GM18511 (cell line): ENCODE measurements at regions not wholly inside any gene's neighbourhood (a gene's known extent, or its start where the extent isn't known, plus 50 kb on each side); places are given as distances from the start of the nearest gene placed in this dataset.

Experiments used
- ATAC-seq: cut with Tn5 transposase; IDR thresholded peaks from one replicate; pipeline ENCODE4 v1.9.1; 2021; ENCODE audit warnings: mild to moderate bottlenecking, moderate library complexity; ENCODE audit not compliant: unreplicated experiment

DNA sequence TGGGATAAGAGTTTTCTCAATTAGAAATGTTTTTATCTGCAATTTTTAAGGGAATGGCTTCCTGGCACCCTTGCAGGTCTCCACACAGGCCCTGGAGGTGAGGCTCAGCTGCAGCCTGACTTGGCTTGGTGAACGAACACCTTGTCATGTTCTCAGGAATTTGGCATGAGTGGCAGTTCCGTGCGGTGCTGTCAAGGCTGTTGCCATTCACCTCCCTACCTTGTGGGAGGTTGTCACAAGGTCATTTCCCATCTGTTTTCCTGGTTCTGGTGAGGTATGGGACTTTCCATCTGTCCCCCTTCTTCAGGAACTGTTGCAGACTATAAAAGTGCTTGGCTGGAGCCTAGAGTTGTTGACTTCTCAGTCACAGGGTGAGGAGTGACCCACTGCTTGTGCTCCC lies 82.9 kb downstream of the ELOVL4 start:
- no peak for ATAC-seq

DNA sequence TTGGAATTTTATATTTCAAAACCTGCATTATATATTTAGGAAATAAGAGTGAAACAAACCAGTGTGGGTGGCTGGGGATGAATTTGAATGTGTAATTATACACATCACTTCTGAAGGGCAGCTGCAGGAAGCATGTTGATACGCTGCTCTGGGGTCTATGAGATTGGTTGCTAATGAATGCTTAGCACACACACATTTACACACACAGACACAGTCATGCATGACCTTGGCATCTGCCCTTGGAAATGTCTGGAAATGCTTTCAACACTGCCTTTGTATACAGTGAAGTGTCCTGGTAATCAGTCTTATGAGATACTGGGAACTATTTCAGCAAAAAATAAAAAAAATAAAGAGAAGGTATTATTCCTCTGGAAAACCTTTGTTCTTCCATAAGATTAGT lies 83.4 kb downstream of the ELOVL4 start:
- ATAC-seq: no peak

DNA sequence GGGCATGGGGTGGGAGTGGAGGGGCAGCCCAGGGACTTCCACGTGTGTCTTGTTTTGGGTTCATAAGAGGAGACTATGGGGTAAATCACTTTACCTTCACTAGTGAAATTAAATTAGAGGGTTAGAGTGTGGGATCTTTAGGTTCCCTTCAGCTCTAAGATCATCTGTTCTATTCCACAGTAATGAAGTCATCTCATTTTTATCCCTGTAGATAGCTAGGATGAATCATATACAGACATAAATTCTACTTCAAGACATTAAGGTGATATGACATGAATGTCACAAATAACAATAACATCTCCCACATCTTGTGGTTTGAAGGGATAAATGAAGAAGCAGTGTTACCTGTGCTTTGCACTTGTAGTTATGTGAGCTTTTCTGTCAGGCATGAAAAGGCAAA lies 83.8 kb downstream of the ELOVL4 start:
- ATAC-seq: no peak

DNA sequence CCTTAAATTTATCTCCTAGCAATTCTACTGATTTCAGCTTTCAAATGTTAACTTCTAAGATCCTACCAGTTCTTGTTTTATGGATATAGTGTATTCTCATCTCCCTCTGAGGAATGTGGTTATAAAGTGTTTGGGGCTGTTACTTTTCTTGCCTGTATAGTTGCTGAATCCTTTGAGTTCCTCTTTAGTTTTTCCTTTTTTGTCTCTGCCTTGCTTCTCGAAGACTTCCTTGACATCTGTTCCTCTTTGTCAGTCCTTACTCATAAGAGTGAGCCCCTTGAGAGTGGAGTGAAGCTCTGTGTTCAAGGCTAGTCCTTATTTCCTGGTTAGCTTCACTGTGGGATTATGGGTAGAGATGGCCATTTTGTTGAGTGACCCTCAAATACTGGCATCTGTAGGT lies 84.6 kb downstream of the ELOVL4 start:
- ATAC-seq: no peak

DNA sequence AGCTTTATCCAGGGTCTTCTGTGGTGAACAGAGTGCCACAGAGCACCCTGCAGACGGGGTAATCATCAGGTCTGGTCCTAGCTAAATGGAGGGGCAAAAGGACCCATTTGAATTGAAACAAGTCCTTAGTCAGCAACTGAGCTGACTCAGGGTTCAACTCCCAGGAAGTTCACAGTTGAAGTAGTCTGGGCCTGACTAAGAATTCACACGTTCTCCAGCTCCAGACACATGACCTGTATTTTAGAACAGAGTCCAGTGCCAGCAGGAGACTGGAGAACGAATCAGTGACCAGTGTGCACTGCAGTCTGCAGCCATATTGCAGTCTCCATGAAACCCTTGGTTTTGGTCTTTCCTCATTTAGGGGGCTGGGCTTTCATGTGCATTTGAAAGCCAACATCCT lies 85.2 kb downstream of the ELOVL4 start:
- ATAC-seq: no peak

DNA sequence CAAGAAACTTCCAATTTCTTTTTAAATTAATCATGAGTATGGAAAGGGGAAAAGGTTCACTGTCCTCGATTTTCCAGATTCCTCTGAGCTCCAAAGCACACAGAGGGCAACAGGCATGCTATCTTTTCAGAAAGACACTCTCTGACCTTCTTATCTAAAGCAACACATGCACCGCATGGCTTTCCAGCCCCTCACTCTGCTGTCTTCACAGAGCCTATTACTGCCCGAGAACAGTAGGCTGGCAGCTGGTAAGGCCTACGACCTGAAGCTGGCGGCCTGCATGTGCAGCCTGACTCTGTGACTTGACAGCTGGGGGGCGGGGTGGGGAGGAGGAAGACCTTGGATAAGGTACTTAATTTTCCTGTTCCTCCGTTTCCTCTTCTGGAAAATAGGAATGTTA lies 86.3 kb downstream of the ELOVL4 start:
- ATAC-seq: no peak

DNA sequence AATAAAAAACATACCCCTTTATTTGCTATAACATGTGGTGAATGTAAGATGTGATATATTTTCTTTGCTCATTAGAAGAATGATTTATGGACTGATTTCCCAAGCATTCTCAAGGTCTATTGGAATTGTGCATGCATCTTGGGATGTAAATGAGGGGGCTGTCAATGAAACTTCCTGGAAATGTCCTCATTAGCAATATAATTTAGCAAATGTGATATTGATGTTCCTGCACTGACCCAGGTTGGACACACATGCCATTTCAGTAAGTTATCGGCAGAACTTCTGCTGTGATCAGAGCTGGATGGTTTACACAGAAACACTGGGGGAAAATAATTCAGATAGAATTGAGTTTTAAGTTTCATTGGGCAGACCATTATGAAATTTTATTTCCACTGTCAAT lies 99.9 kb downstream of the ELOVL4 start:
- no peak for ATAC-seq

DNA sequence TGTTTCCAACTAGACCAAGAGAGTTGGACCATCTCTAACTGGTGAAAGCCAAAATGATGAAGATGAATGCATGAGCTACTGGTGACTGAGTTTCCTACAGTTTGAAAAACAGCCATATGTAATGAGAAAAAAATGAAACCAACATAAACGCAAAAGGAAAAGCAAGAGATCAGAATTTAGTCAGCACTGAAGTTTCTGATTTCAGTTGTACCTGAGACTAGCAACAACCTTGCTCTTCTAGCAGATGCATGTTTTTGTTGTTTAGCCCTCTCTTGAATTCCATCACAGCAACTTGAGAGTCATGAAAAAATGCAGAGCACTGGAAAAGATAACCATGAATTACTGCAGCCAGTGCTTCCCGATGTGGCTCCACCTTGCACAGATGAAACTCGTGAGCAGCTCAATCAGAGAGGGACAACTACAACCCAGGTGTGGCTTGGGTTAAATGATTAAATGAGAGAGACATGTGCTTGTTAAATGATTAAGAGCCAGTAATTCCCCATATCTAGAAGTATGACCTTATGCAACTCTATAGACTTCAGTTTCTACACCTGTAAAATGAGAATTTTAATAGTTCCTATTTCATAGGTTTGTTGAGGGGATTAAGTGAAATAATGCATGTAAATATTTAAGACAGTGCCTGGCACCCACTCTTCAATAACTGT lies 104.8 kb downstream of the ELOVL4 start:
- ATAC-seq: peak; percentile 70

DNA sequence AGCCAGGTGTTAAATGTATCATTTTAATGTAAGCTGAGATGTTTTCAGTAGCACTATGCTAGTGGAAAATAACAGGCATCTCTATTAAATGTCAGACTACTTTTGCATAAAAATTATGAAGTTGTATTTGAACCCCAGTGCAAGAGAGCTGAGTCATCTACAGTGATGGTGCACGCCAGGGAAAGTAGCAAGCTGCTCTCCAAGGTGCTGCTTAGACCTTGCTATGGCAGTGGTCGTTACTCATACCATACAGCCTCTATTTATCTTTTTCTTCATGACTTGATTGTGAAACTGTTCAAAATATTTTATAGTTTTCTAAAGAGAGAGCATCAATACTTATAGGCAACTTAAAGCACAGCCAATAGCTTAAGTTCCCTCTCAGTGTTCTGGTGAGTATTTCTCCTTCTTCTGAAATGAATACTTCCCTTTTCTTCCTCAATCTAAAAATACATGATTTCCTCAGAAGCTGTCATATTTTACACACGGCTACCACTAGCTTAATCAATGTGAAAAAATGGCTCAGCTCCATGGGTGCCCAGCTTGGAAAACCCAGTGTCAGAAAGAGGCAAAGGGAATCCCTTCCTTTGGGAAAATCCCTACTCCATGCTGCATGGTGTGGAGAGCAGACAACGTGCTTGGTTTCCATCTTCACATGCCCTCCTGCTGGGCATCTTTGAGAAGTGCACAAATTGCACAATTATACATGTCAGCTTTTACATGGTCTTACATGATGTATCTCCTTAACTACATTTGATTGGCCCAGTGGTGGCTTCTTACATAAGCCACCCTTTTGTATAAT lies 105.6 kb downstream of the ELOVL4 start:
- peak; percentile 40 for ATAC-seq

DNA sequence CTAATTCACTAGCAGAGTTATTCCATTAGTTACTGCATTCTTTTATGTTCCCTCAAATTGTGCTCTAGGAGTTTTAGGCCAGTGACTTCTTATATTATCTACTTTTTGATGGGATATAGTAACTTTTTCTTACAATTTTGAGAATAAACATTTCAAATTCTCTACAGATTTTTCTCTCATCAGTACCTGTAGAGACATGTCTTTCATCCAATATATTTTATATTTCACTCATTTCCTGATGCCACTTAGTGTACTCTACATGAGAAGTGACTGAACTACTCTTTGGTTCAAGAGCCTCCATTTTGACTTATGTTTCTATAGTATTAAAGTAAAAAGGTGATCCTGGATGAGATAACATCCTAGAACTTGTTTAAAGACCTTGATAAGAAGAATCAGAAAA lies 108.5 kb downstream of the ELOVL4 start:
- ATAC-seq: no peak

DNA sequence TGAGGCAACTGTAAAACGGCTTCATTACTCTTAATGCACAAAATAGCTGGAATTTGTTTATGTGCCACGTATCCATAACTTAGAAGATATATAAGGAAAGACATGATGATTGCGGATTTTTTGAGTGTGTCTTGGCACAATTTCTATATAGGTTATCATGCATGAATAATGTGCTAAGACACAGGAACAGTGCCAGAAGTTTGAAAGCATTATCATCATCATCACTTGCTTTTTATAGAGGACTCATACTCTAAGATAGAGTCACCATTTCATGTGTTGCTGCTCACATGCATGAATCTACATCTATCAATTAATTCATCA lies 113.4 kb downstream of the ELOVL4 start:
- ATAC-seq: no peak

DNA sequence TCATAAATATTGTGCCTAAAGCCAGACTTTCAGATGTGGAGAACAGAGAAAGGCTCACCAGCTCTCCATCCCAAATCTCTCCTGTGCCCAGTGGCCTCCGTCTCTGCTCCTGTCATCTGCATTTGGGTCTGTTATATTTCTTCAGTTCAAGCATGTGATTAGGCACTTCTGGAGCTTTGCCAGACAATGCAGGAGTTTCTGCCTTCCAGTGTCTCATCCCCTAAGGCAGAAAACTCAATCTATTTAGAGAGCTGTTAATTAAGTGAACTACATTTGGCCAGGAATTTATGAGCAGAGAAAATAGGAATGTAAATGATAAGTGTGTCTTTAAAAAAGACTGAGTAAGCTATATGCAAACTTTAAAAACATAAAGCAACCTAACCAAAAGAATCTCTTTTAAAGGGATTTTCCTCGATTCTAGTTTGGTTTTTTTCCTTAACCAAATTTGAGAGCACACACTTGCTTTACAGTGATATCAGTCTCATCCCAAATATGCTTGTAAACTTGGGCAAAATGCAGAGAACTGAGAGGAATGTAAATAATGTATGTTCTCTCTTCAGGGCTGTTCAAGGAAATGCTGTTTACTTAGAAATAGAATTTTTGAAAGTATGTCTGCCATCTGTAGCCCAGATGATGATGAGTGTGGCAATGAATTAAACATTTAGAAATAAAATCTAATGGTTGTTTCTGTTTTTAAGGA lies 113.9 kb downstream of the ELOVL4 start:
- ATAC-seq: no peak

DNA sequence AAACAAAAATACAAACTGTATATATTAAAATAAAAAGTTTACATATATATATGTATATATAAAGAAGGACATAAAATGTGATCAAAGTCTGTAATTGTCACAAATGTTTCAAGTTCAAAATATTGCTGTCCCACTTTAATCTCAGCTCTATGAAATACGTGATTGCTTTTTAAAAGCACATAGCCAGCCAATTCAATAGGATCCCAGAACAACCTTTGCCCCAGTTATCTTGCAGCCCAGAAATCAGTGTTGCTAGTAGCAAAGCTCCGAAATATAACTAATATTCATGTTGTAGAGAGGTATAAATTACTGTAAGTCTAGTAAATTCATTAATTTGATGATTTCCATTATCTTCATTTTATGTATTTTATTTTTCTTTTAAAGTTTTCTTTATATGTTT lies 114.6 kb downstream of the ELOVL4 start:
- ATAC-seq: no peak

DNA sequence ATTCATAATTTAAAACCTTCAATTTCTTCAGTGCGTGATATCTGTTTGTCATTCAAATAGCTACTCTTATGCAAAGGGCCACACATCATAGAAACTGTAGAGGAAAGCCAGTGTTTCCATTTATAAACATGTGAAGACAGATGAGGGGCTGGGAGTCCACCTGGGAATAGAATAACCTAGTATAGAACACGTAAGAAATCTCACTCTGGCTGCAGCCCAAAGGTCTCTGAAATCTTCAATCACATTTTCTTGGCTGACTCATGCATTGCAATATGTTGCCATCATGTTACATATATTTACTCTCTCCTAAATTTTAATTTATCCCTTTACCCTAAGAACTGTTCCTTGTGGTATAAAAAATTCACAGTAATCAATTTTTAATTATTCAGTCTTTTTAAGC lies 123.2 kb downstream of the ELOVL4 start:
- ATAC-seq: no peak

DNA sequence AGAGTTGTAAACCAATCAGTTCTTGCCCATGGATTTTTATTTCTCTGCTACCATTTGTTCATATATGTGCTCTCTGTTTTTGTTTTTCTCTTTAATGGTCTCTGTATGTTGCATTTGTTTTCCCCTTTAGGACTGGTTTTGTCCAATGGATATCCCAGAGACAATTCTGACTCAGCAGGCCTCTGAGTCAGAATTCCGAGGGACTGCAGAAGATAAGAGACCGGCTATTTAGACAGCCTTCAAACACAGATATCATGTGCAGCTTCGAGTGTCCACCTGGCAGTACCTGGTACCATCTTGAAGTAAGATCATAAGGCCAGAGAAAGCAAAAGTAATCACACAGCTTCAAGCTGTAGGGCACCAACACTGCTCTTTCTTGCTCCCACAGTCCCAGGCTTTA lies 125.5 kb downstream of the ELOVL4 start:
- ATAC-seq: no peak

DNA sequence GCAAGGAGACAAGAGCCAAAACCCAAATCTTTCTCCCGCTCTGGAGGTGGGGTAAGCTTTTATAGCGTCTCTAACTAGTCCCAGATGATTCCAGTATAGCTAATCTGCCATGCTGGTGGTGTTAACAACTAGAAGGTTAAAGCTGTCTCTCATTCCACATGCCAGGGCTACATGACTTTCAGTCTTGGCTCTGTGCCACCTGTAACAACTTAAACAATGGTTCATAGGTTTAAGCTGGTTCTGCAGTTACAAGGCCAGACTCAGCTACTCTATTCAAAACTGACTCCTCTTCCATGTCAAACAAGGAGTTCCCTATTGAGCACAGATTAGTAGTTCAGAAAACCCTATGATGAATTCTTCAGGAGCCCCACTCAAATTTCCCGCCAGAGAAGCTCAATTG lies 128.9 kb downstream of the ELOVL4 start:
- no peak for ATAC-seq

DNA sequence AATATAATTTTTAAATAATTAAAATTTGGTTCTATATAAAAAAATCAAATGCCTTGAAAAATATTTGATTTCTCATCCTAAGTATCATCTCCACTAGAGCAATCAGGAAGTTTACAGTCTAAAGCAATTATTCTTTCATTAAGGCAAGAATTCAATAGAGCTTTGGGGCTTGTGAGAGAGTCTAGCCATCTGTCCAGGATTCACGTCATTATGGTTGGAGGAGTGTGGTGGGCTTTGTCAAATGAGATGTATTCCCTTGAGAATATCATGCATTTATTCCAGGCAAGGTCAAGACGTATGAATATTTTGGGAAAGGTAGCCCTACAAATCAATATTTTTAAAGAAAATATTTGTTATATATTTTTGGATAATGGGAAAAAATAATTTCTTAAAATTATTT lies 132.4 kb downstream of the ELOVL4 start:
- no peak for ATAC-seq

DNA sequence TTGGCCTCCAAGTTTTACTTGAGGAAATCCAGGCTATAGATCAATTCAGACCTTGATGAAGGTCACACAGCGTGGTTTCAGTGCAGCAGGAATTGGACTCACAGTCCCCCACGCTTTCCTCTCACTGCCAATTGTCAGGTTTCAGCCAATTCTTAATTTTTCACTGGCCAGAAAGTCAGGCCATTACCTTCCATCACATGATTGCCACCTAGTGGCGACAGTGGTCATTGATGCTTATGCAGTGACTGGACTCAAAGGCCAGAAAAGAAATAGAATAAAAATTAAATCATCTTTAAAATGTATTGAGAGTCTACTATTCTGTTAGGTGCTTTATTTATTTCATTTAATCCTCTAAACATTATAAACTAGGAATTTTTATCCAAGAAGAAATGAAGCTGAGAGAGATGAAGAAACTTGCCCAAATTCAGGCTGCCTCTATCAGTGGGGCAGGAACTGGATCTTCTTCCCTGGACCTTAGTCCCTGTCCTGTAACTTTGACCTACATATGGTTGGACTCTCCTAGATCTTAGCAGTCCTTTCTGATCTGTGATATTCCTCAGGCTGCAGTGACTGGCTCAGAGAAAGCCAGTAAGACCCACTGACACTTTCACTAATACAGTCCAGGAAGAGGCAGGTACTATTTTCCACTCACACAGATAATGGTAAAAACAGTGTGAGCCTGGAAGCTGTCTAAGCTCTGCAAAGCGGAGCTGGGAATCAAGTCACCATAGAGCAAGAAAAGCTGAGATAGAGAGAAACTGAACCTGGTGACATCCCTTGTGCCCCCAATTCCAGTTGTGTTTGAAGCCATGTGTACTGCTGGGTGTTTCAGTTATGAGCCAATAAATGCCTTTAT lies 133.3 kb downstream of the ELOVL4 start:
- peak; percentile 97 for ATAC-seq

DNA sequence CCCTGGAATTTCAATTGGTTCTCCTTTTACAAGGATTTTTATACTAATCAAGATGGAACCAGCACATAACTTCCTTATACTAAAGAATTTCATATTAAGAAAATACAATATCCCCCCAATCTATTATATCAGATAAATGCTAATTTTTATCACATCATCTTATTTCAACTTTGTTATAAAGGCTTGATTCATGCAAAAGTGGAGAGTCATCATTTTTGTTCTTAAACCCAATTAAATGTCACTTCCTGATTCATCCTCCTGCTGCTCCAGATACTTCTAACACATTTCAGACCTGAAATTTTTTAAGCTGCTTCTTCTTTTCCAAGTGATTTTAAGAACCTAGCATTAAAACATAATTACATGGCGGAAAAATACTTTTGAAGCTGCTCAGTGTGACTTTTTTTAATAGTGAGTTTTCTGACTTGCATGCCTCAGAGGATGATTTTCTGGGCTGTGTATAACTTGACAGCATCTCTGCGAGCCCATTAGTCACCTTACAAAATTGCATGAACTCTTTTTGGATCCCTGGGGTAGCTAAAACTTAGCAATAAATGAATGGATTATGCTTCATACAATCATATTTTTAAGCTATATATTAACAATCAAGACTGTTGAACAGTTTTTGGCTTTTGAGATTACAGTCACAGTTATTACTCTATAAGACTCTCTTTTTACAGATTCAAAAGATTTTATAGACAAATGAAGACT lies 134.1 kb downstream of the ELOVL4 start:
- ATAC-seq: peak; percentile 5

DNA sequence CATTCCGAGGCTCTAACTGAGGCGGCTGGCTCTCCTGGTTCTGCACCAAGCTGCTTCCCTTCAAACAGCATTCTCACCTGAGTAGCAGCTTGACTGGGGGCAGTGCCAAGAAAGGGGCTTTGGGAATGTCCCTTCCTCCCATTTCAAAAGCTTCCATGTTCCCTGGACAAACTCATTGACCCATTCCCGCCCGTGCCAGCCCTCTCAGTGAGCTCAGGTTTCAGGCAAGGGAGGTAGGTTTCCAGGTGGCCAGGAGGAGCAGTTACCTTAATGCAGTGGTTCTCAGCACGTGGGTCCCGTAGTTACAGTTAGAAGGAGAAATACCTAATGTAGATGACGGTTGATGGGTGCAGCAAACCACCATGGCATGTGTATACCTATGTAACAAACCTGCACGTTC lies 135.2 kb downstream of the ELOVL4 start:
- ATAC-seq: no peak

DNA sequence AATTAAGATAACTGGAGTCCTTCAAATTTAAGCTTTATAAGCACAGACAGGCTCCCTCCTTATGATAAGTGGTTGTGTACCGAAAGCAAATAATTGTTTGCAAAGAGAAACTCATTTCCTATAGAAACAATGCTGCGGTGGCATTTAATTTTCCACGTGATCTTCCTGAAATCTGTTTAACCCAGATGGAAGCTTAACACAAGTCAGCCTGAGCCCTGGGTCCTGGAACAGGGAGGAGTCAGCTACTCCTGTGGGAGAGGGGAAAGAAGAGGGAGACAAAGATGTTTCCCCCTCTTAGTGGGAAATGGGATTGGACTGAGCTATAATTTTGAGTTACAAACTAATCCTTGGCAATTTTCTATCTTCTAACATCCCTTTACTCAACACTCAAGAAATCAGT lies 136.5 kb downstream of the ELOVL4 start:
- ATAC-seq: no peak
